Transverse colon (tissue), 3 donors: ENCODE measurements at regions not wholly inside any gene's neighbourhood (a gene's known extent, or its start where the extent isn't known, plus 50 kb on each side); places are given as distances from the start of the nearest gene placed in this dataset.

Experiments used
- EP300 ChIP-seq: sonication (generic); formaldehyde crosslinking; IDR thresholded peaks from one replicate; pipeline ENCODE4 v1.6.1; 2017; ENCODE audit warnings: antibody characterized with exemption, low read depth
- POLR2AphosphoS5 ChIP-seq, 3 donors: sonication (generic); formaldehyde crosslinking; IDR thresholded peaks; one replicate each; pipeline ENCODE4 v1.6.1; 2016; ENCODE audit warnings: antibody characterized with exemption in 3 of 3

- no peak for TF ChIP-seq EP300
- TF ChIP-seq POLR2AphosphoS5 (IDR thresholded peaks at IDR 0.05): no peak
Measured at GRCh38 chr17:37844158-37844976, 79.8 kb upstream of the TBC1D3K start.
